GM19467 (cell line): ENCODE measurements at regions not wholly inside any gene's neighbourhood (a gene's known extent, or its start where the extent isn't known, plus 50 kb on each side); places are given as distances from the start of the nearest gene placed in this dataset.

Experiments used
- ATAC-seq: cut with Tn5 transposase; IDR thresholded peaks from one replicate; pipeline ENCODE4 v1.9.1; 2021; ENCODE audit warnings: mild to moderate bottlenecking, moderate library complexity; ENCODE audit not compliant: unreplicated experiment

DNA sequence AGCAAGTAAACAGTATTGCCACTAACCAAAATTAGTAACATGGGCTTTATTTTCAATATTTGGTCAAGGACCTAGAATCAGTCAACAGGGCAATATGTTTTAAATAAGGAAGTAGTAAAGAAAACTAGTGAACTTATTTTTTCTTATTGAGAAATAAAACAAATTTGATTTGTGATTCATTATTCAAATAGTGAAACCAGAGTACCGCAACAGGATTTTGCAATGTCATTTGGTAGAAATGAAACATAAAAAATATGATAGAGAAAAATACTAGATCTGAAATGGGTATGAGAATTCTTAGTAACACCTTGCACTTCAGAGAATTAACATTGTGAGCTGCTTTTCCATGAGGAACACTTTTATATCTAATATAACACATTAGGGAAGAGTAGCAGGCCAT, 291.8 kb upstream of the GBE1 start:
- ATAC-seq, result no peak

DNA sequence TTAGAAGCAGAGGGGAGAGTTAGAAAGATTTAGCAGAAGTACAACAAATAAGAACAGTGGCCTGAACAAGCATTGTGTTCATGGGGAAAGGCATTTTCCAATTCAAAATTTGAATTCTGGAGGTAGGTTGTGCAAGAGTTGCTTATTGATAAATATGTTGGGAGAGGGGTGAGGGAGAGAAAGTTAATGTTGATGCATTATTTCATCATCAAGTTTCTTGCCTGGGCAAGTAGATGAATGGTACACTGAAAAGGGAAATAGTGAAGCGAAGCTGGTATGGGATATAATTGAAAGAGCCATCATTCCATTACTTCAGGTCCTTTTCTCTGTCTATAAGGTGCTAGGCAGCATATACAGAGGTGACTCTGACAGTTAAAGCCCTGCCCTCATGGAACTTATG, 288.9 kb upstream of the GBE1 start:
- no peak for ATAC-seq

DNA sequence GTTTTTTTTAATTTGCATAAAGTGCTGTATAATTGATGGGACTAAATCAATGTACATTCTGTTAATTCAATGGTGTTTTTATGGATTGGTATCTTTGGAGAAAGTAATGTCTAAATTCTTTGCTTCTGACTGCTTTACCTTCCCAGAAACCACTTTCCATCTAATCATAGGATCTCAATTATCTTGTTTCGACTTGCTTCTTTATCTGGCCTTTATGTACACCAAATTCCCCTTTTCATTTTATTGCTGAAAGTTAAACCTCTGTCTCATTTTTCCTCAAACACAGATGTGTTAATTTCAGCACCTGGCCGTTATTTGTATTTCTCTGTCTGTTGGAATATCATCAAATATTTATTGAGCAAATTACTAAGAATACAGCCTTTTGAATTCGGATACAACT, 287.3 kb upstream of the GBE1 start:
- ATAC-seq, result no peak

DNA sequence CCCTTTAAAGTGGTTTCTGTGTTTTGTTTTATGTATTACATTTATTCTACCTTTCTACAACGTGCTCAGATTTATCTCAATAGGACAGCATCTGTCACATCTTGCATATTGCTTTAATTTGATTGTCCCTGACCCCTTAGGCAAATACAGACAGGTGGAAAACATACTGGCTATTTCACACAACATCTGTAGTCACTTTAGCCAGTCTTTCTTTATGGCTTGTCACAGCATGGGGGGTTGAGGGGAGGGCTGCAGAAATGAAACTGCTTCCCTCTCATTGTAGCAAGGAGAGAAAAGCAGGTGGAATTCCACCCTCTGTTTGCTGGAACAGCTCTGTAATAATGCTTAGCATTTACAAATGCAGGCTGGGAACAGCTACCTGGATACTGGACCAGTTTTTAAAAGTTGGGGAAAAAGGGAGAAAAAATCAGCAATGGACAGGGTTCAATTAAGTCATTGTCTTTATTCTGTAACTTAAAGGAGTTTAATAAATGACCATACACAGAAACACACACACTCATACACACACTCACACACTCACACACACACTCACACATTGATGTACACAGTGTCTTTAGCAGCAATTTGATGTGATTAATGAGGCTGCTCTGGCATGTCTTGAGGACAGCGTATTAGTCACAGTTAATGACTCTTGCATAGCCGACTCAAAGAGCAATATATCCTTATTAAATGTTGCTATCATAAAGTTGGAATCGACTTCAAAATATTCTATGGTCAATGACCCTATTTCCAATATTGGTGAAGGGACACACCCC, 283.7 kb upstream of the GBE1 start:
- no peak for ATAC-seq

- no peak for ATAC-seq
Observed at GRCh38 chr3:82038556-82038955, 277.1 kb upstream of the GBE1 start.

DNA sequence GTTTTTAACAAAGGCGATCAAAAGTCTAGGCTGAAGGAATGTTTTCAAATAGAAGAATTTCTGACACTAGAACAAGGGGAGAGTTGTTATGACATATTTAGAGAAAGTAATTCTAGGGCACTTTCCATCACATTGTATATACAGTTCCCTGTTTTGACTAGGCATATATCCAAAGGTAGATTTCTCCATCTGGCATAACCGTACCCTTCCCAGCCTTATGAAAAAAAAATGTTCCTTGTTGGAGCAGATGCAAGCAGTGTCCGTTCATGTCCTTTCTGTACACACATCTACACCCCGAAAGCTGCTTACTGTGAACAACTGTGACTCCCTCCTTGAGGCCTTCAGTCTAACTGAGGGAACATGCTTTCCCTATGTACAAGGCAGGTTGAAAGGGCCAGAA, 271.7 kb upstream of the GBE1 start:
- ATAC-seq, result no peak

DNA sequence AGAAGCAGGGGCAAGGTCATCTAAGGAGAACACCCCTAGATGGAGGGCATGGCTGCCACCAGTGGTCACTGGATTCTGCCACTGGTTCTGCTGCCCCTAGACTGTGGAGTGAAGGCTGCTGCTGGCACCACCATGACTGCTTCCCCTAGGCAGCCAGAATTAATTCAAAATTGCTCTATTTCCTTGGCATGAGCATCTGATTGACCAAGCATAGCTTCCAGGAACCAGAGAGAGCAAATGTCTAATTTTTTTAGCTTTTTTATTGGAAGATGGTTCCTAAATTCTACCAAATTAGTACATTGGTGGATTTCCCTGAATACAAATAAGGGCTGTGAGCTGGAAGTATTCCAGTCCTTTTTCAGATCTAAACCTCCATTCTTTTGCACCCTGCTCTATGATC, 270.2 kb upstream of the GBE1 start:
- ATAC-seq, result no peak

GRCh38 chr3:82030916-82031315, 269.5 kb upstream of the GBE1 start:
- no peak for ATAC-seq

DNA sequence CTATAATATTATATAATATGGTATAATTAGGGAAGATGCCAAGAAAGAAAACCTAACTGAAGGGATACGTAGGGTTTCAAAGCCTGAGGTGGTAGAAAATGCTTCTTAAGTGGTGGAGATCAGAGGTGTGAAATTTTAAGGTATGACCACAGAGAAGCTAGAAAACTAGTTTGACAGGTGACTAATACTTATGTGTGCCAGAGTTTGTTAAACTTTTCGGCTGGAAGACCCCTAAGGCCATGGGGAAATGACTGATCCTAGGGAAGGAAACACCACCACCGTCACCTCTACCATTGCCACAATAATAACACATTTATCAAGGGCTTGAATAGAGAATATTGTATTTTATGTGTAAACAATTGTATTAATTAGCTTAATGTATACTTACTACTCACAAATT, 261.4 kb upstream of the GBE1 start:
- no peak for ATAC-seq

DNA sequence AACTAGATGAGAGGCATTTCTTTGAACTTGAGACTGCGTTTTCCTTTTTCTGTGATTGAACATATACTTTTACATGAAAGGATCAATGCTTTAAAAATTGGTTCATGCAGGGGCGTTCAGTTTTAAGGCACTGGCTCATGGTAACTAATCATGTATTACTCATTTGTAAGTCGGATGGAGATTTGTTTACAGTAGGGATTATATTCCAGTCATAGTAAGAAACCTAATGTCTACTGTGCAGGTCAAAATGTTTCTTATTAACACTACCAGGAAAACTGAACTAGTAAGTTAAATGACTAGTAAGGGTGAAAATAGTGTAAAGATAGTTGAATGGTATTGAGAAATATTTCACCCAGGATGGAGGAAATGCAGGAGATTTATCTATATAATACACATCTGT, 258.8 kb upstream of the GBE1 start:
- ATAC-seq, result no peak

GRCh38 chr3:82015241-82015640, 253.8 kb upstream of the GBE1 start:
- no peak for ATAC-seq

DNA sequence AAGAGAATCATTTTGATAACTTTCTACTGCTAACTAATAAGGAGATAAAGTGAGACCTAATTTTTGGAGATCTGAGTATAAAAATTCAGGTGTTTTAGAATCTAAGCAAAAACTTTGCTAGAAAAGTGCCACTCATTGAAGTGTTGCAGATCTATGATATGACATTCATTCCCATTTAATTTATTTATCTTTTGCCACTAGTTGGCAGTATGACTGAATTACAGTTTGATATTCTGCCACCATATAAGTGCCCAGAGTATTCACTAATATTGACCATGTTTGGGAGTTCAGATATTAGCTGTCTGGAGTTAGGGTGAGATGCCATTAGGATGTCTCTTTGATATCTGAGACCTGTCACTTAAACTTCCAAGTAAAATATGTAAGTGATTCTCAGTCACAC, 251.3 kb upstream of the GBE1 start:
- ATAC-seq, result no peak

- ATAC-seq, result no peak
Observed at GRCh38 chr3:82011336-82011735, 249.9 kb upstream of the GBE1 start.

DNA sequence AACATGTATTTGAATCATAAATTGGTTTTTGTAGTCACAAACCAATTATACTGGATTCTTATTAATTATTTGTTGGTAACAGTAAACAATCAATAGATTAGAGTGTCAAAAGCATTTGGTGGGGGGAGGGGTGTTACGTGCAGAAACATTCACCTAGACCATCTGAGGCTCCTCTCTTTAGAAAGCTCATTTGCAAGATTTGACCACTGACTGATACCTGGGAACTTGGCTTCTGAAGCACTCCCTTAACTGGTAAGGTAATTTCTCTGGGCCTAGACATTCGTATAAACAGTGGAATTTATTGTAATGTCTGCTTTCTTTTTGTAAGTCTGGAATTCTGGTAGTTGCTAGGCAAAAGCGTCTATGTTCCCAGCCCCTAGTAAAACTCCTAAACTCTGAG, 243.8 kb upstream of the GBE1 start:
- no peak for ATAC-seq

GRCh38 chr3:82004266-82004665, 242.8 kb upstream of the GBE1 start:
- no peak for ATAC-seq

DNA sequence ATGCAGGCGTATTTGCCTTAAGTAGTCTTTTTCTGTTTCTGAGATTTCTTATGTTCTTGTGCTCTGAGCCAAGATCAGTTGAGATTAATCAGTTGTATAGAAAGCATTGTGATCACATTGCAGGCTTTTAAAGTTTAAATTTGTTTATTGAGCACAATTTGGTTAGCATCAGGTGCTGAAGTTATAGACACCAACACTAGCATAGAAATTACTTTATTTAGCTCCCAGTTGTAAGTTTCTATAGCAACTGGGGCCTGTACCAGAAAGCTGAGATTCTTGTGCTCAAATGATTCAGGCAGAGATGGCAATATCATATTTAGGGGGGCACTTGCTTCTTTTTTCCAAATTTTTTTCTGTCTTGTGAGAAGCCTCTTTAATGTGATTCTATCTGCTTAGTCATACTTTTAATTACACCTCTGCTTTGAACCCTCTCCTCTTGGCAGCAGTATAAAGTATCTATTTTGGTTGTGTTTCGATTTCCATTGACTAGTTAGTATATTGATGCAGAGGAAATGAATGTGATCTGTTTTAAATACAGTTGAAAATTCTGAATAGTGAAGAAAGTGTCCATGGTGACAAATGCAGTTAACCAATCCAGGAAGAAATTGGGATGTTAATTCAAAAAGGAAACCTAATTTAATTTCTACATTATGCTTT, 241.7 kb upstream of the GBE1 start:
- ATAC-seq, result no peak

- ATAC-seq, result no peak
Observed at GRCh38 chr3:82002491-82002890, 241.0 kb upstream of the GBE1 start.

- ATAC-seq, result no peak
Observed at GRCh38 chr3:82001276-82001923, 240.0 kb upstream of the GBE1 start.

- no peak for ATAC-seq
Observed at GRCh38 chr3:82000773-82001172, 239.3 kb upstream of the GBE1 start.

- ATAC-seq, result no peak
Observed at GRCh38 chr3:82000350-82000749, 238.9 kb upstream of the GBE1 start.

GRCh38 chr3:81998907-81999306, 237.5 kb upstream of the GBE1 start:
- no peak for ATAC-seq

DNA sequence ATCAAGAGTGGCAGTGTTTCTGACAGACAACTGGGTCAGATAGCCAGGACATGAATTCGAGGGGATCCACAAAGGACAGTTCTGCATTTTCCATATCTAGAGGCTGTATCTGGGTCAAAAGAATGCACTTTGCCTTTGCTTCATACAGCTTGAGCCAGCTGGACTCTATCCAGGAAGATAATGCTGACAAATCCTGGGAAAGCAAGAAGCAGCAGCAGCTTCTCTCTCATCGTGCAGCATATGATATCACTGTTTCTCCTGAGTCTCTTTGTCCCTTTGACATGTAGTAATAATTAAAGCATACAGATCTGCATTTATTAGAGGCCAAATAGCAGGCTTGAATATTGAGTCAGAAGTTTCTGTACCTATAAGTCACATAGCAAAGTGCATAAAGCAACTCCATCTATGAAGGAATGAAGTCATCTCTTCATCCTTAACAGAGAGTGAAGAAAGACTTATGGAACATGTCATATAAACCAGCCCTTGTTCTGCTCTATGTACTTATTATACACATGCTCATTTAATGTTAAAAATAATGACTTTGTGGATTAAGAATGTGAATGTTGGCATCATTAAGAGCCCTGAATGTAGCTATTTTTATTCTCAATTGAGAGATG, 236.8 kb upstream of the GBE1 start:
- ATAC-seq, result no peak
